Natural killer cell (primary cell): ENCODE measurements at regions not wholly inside any gene's neighbourhood (a gene's known extent, or its start where the extent isn't known, plus 50 kb on each side); places are given as distances from the start of the nearest gene placed in this dataset.

Experiments
- ATAC-seq, 3 donors: fragments of 150-1000 bp in 2 of 3; fragments of 200-7000 bp in 1 of 3; cut with Tn5 transposase; 1 replicate in 1 of 3; 2 replicates in 2 of 3; pipeline ENCODE4 v1.10.0; 2021; ENCODE audit warnings: mild to moderate bottlenecking in 2 of 3, moderate library complexity in 2 of 3
- DNase-seq, 2 donors: peaks; one replicate each; pipeline versions ENCODE4 v3.0.0 to v3.0.0-alpha.2; 2013 to 2021; ENCODE audit warnings: mixed read lengths in 1 of 2
- H3K27ac ChIP-seq: one replicate; pipeline ENCODE4 v1.5.1; 2013; ENCODE audit warnings: mild to moderate bottlenecking, low read length
- H3K27me3 ChIP-seq: one replicate; pipeline ENCODE4 v1.6.1; 2013; ENCODE audit warnings: low read length; ENCODE audit not compliant: control insufficient read depth, insufficient read depth
- H3K36me3 ChIP-seq: one replicate; pipeline ENCODE4 v1.6.1; 2013; ENCODE audit warnings: low read length; ENCODE audit not compliant: control insufficient read depth, insufficient read depth
- H3K4me1 ChIP-seq: one replicate; pipeline ENCODE4 v1.6.1; 2013; ENCODE audit warnings: low read length; ENCODE audit not compliant: control insufficient read depth, insufficient read depth
- H3K4me3 ChIP-seq: one replicate; pipeline ENCODE4 v1.5.1; 2013; ENCODE audit warnings: low read length
- H3K9me3 ChIP-seq: one replicate; pipeline ENCODE4 v1.6.1; 2013; ENCODE audit warnings: low read length; ENCODE audit not compliant: control insufficient read depth, insufficient read depth
- H3K27ac Mint-ChIP-seq, 2 donors: one replicate each; pipeline ENCODE4 v1.8.0; 2022; ENCODE audit warnings: mild to moderate bottlenecking in 2 of 2, mixed read lengths in 2 of 2, moderate library complexity in 1 of 2
- H3K27me3 Mint-ChIP-seq, 2 donors: one replicate each; pipeline ENCODE4 v1.8.0; 2022; ENCODE audit warnings: low read depth in 2 of 2, mixed read lengths in 2 of 2
- H3K36me3 Mint-ChIP-seq: one replicate; pipeline ENCODE4 v1.8.0; 2022; ENCODE audit warnings: mixed read lengths
- H3K4me1 Mint-ChIP-seq, 2 donors: one replicate each; pipeline ENCODE4 v1.8.0; 2022; ENCODE audit warnings: mixed read lengths in 2 of 2
- H3K4me3 Mint-ChIP-seq: one replicate; pipeline ENCODE4 v1.8.0; 2022; ENCODE audit warnings: mild to moderate bottlenecking, moderate library complexity, mixed read lengths
- H3K9me3 Mint-ChIP-seq, 2 donors: one replicate each; pipeline ENCODE4 v1.8.0; 2022; ENCODE audit warnings: mixed read lengths in 2 of 2
- WGBS: methylation state at CpG from one replicate; pipeline ENCODE4 v1.1.7; 2013; ENCODE audit warnings: missing lambda C conversion rate; ENCODE audit not compliant: insufficient coverage; 5-methylcytosine and 5-hydroxymethylcytosine counted together
- intact Hi-C: fragments of 100-400 bp; cut with micrococcal nuclease; formaldehyde crosslinking; loops from one replicate; pipeline ENCODE4 v1.14.2; 2022
- TF ChIP-seq, protein P1 (sequence below): fragments of 200-600 bp; IDR thresholded peaks from one replicate; pipeline ENCODE4 v1.8.0; 2022; ENCODE audit warnings: antibody characterized with exemption

DNA sequence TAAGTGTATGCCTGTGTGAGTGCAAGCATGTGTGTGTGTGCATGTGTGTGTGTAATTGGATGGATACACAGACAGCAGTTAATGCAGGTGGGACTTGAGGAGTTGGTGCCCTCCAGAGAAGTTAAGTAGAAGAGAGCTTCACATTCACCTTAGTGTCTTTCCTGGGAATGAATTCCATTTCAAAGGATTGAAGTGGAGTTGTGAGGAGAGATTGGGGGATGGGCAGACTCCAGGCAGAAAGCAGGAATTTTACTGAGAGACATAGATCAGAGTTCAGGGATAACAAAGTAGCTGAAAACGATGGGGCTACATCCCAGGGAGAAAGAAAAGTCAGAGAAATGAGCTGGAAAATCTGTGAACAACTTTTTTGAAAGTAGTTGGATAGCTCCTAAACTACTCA lies 464.4 kb downstream of the TCERG1L start:
- no peaks in the 10 kb centered on the region for H3K4me1 ChIP-seq

DNA sequence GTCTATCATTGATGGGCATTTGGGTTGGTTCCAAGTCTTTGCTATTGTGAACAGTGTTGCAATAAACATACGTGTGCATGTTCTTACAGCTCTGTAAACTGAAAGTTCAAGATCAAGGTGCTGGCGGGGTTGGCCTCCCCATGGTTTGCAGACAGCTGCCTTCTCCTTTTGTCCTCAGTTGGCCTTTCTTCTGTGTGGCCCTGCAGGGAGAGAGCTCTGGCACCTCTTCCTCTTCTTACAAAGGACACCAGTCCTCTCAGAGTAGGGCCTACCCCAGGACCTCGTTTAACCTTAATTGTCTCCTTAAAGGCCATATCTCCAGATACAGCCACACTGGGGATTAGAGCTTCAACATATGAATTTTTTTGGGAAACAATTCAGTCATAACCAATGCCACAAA lies 462.7 kb downstream of the TCERG1L start:
- peaks cover 7 to 10% of the 10 kb centered on the region in 2 donors for H3K9me3 Mint-ChIP-seq
- 83% methylated on average over 3 of the region's 3 CpGs for WGBS

More for the DNA sequence above, 464.4 kb downstream of the TCERG1L start:
- H3K9me3 ChIP-seq: no peaks in the 10 kb centered on the region
- Mint-ChIP-seq H3K9me3 (peaks cover 3 to 5% of the 10 kb centered on the region in 2 donors), H3K4me3 (no peak overlapping the region), H3K36me3 (no peaks in the 10 kb centered on the region), H3K4me1 (no peaks in the 10 kb centered on the region), H3K27me3 (peaks cover 2 to 7% of the 10 kb centered on the region in 2 donors), H3K27ac (no peak overlapping the region)
- TF ChIP-seq, protein P1, sequence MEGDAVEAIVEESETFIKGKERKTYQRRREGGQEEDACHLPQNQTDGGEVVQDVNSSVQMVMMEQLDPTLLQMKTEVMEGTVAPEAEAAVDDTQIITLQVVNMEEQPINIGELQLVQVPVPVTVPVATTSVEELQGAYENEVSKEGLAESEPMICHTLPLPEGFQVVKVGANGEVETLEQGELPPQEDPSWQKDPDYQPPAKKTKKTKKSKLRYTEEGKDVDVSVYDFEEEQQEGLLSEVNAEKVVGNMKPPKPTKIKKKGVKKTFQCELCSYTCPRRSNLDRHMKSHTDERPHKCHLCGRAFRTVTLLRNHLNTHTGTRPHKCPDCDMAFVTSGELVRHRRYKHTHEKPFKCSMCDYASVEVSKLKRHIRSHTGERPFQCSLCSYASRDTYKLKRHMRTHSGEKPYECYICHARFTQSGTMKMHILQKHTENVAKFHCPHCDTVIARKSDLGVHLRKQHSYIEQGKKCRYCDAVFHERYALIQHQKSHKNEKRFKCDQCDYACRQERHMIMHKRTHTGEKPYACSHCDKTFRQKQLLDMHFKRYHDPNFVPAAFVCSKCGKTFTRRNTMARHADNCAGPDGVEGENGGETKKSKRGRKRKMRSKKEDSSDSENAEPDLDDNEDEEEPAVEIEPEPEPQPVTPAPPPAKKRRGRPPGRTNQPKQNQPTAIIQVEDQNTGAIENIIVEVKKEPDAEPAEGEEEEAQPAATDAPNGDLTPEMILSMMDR: no peak
- WGBS: 25% methylated on average over 1 of the region's 1 CpG
- H3K4me3 ChIP-seq: no peak overlapping the region
- H3K27me3 ChIP-seq: no peaks in the 10 kb centered on the region
- H3K27ac ChIP-seq: no peak overlapping the region
- H3K36me3 ChIP-seq: no peaks in the 10 kb centered on the region
- ATAC-seq (no peak), DNase-seq (no peak)
- intact Hi-C loops: no loop called here

DNA sequence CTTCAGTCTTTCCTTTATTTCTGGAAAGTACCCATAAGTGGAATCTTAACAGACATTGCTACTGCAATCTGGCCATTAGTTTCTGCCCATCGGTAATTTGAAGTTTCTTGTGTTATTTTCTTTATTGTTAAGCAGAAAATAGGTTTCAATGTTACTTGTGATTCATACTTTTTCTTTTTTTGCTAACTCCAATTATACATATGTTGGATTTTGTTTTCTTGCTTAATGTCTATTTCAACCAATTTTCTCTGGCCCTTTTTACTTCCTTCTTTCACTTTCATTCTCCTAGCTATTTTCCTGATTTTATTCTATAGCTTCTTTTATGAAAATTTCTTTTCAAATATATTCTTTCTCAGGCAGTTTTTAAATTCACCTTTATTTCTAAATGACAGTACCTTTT lies 457.4 kb downstream of the TCERG1L start:
- H3K4me1 ChIP-seq: no peaks in the 10 kb centered on the region
- Mint-ChIP-seq H3K9me3 (peaks cover 11 to 14% of the 10 kb centered on the region in 2 donors), H3K27ac (no peak overlapping the region), H3K36me3 (peaks cover 17% of the 10 kb centered on the region), H3K27me3 (peaks cover 0 to 4% of the 10 kb centered on the region in 2 donors), H3K4me1 (no peaks in the 10 kb centered on the region), H3K4me3 (no peak overlapping the region)
- no peaks in the 10 kb centered on the region for H3K36me3 ChIP-seq
- H3K27me3 ChIP-seq: no peaks in the 10 kb centered on the region
- DNase-seq (no peak), ATAC-seq (no peak)
- TF ChIP-seq, protein P1: no peak
- H3K9me3 ChIP-seq: peaks cover 8% of the 10 kb centered on the region
- H3K4me3 ChIP-seq: no peak overlapping the region
- no CpG with 5 or more reads among the region's 1 CpG for WGBS
- no peak overlapping the region for H3K27ac ChIP-seq
- intact Hi-C loops: no loop called here

More for the DNA sequence above, 462.7 kb downstream of the TCERG1L start:
- no peaks in the 10 kb centered on the region for H3K4me1 Mint-ChIP-seq
- H3K36me3 Mint-ChIP-seq: peaks cover under 1% of the 10 kb centered on the region
- no peak overlapping the region for H3K4me3 Mint-ChIP-seq
- no peak overlapping the region for H3K27ac ChIP-seq
- intact Hi-C loops: no loop called here
- H3K36me3 ChIP-seq: no peaks in the 10 kb centered on the region
- DNase-seq (no peak), ATAC-seq (no peak)
- H3K27ac Mint-ChIP-seq: no peak overlapping the region
- TF ChIP-seq, protein P1: no peak
- H3K27me3 ChIP-seq: no peaks in the 10 kb centered on the region
- peaks cover 2 to 7% of the 10 kb centered on the region in 2 donors for H3K27me3 Mint-ChIP-seq
- H3K4me1 ChIP-seq: no peaks in the 10 kb centered on the region
- no peak overlapping the region for H3K4me3 ChIP-seq
- peaks cover 3% of the 10 kb centered on the region for H3K9me3 ChIP-seq

DNA sequence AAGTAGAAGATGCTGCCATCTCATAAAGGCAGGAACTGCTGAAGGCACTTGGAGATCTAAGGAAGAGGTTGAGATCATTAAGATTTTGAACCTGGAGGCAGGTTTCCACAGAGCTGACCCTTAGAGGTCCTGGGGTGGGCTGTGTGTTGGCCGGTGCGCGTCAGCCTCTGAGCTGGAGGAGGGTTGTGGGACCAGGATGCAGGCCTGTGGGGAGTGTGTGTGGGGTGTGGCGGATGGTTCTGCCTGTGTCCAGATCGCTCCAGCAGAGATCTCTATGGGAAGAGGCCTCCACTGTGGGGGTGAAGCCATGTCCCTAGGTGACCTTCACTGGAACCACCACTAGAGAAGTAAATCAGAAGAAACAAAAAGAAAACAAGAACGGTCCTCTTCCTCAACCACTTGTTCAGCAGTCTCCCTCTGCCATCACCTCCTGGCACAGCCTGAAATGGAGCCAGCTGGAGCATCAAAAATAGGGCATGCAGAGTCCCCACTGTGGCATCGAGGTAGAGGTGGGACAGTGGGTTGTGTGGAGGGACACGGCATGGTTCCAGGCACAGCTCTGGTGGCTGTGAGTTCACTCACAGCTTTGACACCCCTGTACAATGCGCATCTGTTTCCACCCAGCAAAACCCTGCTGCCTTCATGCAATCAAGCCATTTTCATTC lies 453.8 kb downstream of the TCERG1L start:
- Mint-ChIP-seq H3K9me3 (peaks cover 8 to 11% of the 10 kb centered on the region in 2 donors), H3K27me3 (peaks cover 0 to 4% of the 10 kb centered on the region in 2 donors), H3K36me3 (peaks cover 17% of the 10 kb centered on the region), H3K4me1 (no peaks in the 10 kb centered on the region), H3K27ac (no peak overlapping the region), H3K4me3 (no peak overlapping the region)
- TF ChIP-seq, protein P1: no peak
- H3K27me3 ChIP-seq: no peaks in the 10 kb centered on the region
- DNase-seq (no peak), ATAC-seq (peak in 1 of 3 donors; percentile 11)
- intact Hi-C loops: no loop called here
- no peak overlapping the region for H3K27ac ChIP-seq
- 79% methylated on average over 9 of the region's 9 CpGs for WGBS
- H3K36me3 ChIP-seq: no peaks in the 10 kb centered on the region
- no peak overlapping the region for H3K4me3 ChIP-seq
- peaks cover 5% of the 10 kb centered on the region for H3K9me3 ChIP-seq
- no peaks in the 10 kb centered on the region for H3K4me1 ChIP-seq
